Endodermal cell (in vitro differentiated cells): ENCODE measurements at regions not wholly inside any gene's neighbourhood (a gene's known extent, or its start where the extent isn't known, plus 50 kb on each side); places are given as distances from the start of the nearest gene placed in this dataset.

Experiments
- DNase-seq: peaks from one replicate; pipeline ENCODE4 v3.0.0-alpha.2; 2017
- H3K27ac ChIP-seq: 2 replicates; pipeline ENCODE4 v1.5.1; 2013; ENCODE audit warnings: mild to moderate bottlenecking, low read depth, low read length, moderate library complexity
- H3K27me3 ChIP-seq: 2 replicates; pipeline ENCODE4 v1.6.1; 2013; ENCODE audit warnings: mild to moderate bottlenecking, low read length, moderate library complexity; ENCODE audit not compliant: insufficient read depth, control insufficient read depth, poor library complexity, severe bottlenecking
- H3K36me3 ChIP-seq: 2 replicates; pipeline ENCODE4 v1.7.0; 2013; ENCODE audit warnings: mild to moderate bottlenecking, low read length, moderate library complexity; ENCODE audit not compliant: control insufficient read depth, insufficient read depth
- H3K4me1 ChIP-seq: one replicate; pipeline ENCODE4 v1.7.0; 2013; ENCODE audit warnings: low read length; ENCODE audit not compliant: control insufficient read depth, insufficient read depth
- H3K4me3 ChIP-seq: 2 replicates; pipeline ENCODE4 v1.5.1; 2013; ENCODE audit warnings: mild to moderate bottlenecking, low read length, moderate library complexity
- H3K9ac ChIP-seq: 2 replicates; pipeline ENCODE4 v1.6.1; 2013; ENCODE audit warnings: mild to moderate bottlenecking, low read length, moderate library complexity; ENCODE audit not compliant: poor library complexity, severe bottlenecking; ENCODE audit errors: extremely low read depth
- H3K9me3 ChIP-seq: 2 replicates; pipeline ENCODE4 v1.6.1; 2013; ENCODE audit warnings: mild to moderate bottlenecking, low read length, moderate library complexity; ENCODE audit not compliant: control insufficient read depth
- H3K27ac Mint-ChIP-seq: 2 replicates; pipeline ENCODE4 v1.8.0; 2020; ENCODE audit warnings: mixed read lengths
- H3K27me3 Mint-ChIP-seq: 2 replicates; pipeline ENCODE4 v1.8.0; 2021; ENCODE audit warnings: mild to moderate bottlenecking, mixed read lengths; ENCODE audit not compliant: insufficient read depth
- H3K36me3 Mint-ChIP-seq: 2 replicates; pipeline ENCODE4 v1.8.0; 2020; ENCODE audit warnings: low read depth, mixed read lengths
- H3K4me1 Mint-ChIP-seq: 2 replicates; pipeline ENCODE4 v1.8.0; 2020; ENCODE audit warnings: mixed read lengths
- H3K4me3 Mint-ChIP-seq: 2 replicates; pipeline ENCODE4 v1.8.0; 2020; ENCODE audit warnings: mild to moderate bottlenecking, moderate library complexity, mixed read lengths
- H3K9me3 Mint-ChIP-seq: 2 replicates; pipeline ENCODE4 v1.8.0; 2020; ENCODE audit warnings: mild to moderate bottlenecking, mixed read lengths
- CTCF ChIP-seq: fragments of 200-600 bp; sonication (generic); conservative IDR thresholded peaks from 2 replicates; pipeline ENCODE4 v1.5.0; 2021; ENCODE audit warnings: antibody characterized with exemption, mild to moderate bottlenecking
- WGBS, 2 experiments: methylation state at CpG; one replicate each; pipeline versions ENCODE4 v1.1.5 to v1.1.7; 2013; ENCODE audit warnings: missing lambda C conversion rate in 2 of 2, mixed read lengths in 1 of 2; ENCODE audit not compliant: insufficient coverage in 1 of 2, insufficient read length in 1 of 2; 5-methylcytosine and 5-hydroxymethylcytosine counted together

GRCh38 chr1:106037526-106037925 is 1018.9 kb upstream of the PRMT6 start:
- no peaks in the 10 kb centered on the region for H3K9me3 Mint-ChIP-seq
- H3K9me3 ChIP-seq = peaks cover 4% of the 10 kb centered on the region
- H3K27me3 ChIP-seq = no peaks in the 10 kb centered on the region
- no peak overlapping the region for H3K9ac ChIP-seq
- H3K27me3 Mint-ChIP-seq = no peaks in the 10 kb centered on the region
- no peaks in the 10 kb centered on the region for H3K36me3 ChIP-seq
- no peak for DNase-seq
- H3K4me1 ChIP-seq = no peaks in the 10 kb centered on the region
- no peak overlapping the region for H3K4me3 Mint-ChIP-seq
- H3K4me3 ChIP-seq = no peak overlapping the region
- no peaks in the 10 kb centered on the region for H3K36me3 Mint-ChIP-seq
- H3K27ac ChIP-seq = no peak overlapping the region
- TF ChIP-seq CTCF = no peak
- H3K4me1 Mint-ChIP-seq = no peaks in the 10 kb centered on the region
- no peak overlapping the region for H3K27ac Mint-ChIP-seq

GRCh38 chr1:106038260-106038659 is 1018.2 kb upstream of the PRMT6 start:
- H3K36me3 ChIP-seq = no peaks in the 10 kb centered on the region
- no peak for DNase-seq
- no peaks in the 10 kb centered on the region for H3K4me1 Mint-ChIP-seq
- H3K4me1 ChIP-seq = no peaks in the 10 kb centered on the region
- H3K27me3 ChIP-seq = no peaks in the 10 kb centered on the region
- H3K4me3 Mint-ChIP-seq = no peak overlapping the region
- peak; percentile 39 for TF ChIP-seq CTCF
- no peaks in the 10 kb centered on the region for H3K36me3 Mint-ChIP-seq
- no peak overlapping the region for H3K9ac ChIP-seq
- no peak overlapping the region for H3K4me3 ChIP-seq
- no peak overlapping the region for H3K27ac Mint-ChIP-seq
- H3K27me3 Mint-ChIP-seq = no peaks in the 10 kb centered on the region
- no peaks in the 10 kb centered on the region for H3K9me3 Mint-ChIP-seq
- H3K9me3 ChIP-seq = peaks cover 4% of the 10 kb centered on the region
- no peak overlapping the region for H3K27ac ChIP-seq
- 92% methylated on average over 1 of the region's 1 CpG; no CpG with 5 or more reads in 1 of the 2 experiments for WGBS, 2 experiments

- Histone ChIP-seq H3K4me3 (no peak overlapping the region), H3K27me3 (no peaks in the 10 kb centered on the region), H3K9ac (no peak overlapping the region), H3K36me3 (no peaks in the 10 kb centered on the region), H3K27ac (no peak overlapping the region), H3K9me3 (peaks cover 4% of the 10 kb centered on the region), H3K4me1 (no peaks in the 10 kb centered on the region)
- Mint-ChIP-seq H3K27me3 (no peaks in the 10 kb centered on the region), H3K27ac (no peak overlapping the region), H3K4me1 (no peaks in the 10 kb centered on the region), H3K4me3 (no peak overlapping the region), H3K9me3 (no peaks in the 10 kb centered on the region), H3K36me3 (no peaks in the 10 kb centered on the region)
- TF ChIP-seq CTCF = no peak
- no peak for DNase-seq
- WGBS, 2 experiments = 94 to 97% methylated on average over 2 of the region's 2 CpGs
Observed at GRCh38 chr1:106043971-106044370, 1012.5 kb upstream of the PRMT6 start.
